Peyer's patch (tissue), 4 donors: ENCODE measurements at regions not wholly inside any gene's neighbourhood (a gene's known extent, or its start where the extent isn't known, plus 50 kb on each side); places are given as distances from the start of the nearest gene placed in this dataset.

Experiments used
- DNase-seq, 3 donors: peaks; one replicate each; pipeline ENCODE4 v3.0.0-alpha.2; 2017 to 2019
- H3K27ac ChIP-seq, 4 donors: fragments of 200-600 bp; sonication (generic); one replicate each; pipeline ENCODE4 v1.5.1; 2016 to 2019
- H3K27me3 ChIP-seq, 2 donors: fragments of 200-600 bp; sonication (generic); one replicate each; pipeline ENCODE4 v1.5.1; 2019
- H3K36me3 ChIP-seq, 3 donors: fragments of 200-600 bp; sonication (generic); one replicate each; pipeline ENCODE4 v1.5.1; 2016 to 2019
- H3K4me1 ChIP-seq, 4 donors: fragments of 200-600 bp; sonication (generic); one replicate each; pipeline ENCODE4 v1.5.1; 2016 to 2019
- H3K4me3 ChIP-seq, 4 donors: fragments of 200-600 bp; sonication (generic); 1 replicate in 3 of 4; 2 replicates in 1 of 4; pipeline ENCODE4 v1.5.1; 2016 to 2019; ENCODE audit warnings: mild to moderate bottlenecking in 1 of 4
- H3K9me3 ChIP-seq, 4 donors: fragments of 200-600 bp; sonication (generic); one replicate each; pipeline ENCODE4 v1.5.1; 2016 to 2019; ENCODE audit warnings: mild to moderate bottlenecking in 1 of 4
- CTCF ChIP-seq, 6 experiments: fragments of 450-650 bp in 4 of 6; fragments of 200-600 bp in 2 of 6; sonication (generic) in 1 of 6; IDR thresholded peaks; one replicate each; pipeline ENCODE4 v1.5.1; 2017 to 2019; ENCODE audit warnings: antibody characterized with exemption in 6 of 6, mild to moderate bottlenecking in 3 of 6, moderate library complexity in 1 of 6
- POLR2A ChIP-seq, 2 donors: fragments of 450-650 bp; IDR thresholded peaks; one replicate each; pipeline ENCODE4 v1.5.1; 2017; ENCODE audit warnings: antibody characterized with exemption in 2 of 2, mild to moderate bottlenecking in 2 of 2, moderate library complexity in 2 of 2

DNA sequence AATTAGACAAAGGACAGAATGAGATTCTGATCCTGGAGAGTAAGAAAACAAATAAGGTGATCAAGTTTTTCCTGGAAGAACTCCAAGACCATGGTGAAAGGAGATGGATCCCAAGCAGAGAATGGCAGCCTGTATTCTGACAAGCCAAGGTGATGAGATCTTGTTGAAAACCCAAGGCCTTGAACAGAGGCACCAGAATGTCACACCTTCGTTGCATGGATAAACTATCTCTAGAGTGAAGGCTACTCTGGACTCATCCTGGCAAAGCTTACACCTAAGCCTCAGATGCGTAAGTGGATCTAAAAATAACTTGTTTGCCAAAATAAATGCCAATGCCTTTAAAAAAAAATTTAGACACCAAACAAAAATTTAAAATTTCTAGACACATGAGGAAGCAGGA is 605.9 kb downstream of the ETNK1 start:
- TF ChIP-seq POLR2A (IDR thresholded peaks at IDR 0.05), result no peak
- TF ChIP-seq CTCF (IDR thresholded peaks at IDR 0.05), result no peak
- Histone ChIP-seq H3K4me3 (no peak overlapping the region), H3K27ac (no peak overlapping the region), H3K9me3 (no peaks in the 10 kb centered on the region), H3K36me3 (no peaks in the 10 kb centered on the region), H3K4me1 (no peaks in the 10 kb centered on the region), H3K27me3 (no peaks in the 10 kb centered on the region)
- no peak for DNase-seq

- Histone ChIP-seq H3K4me3 (no peak overlapping the region), H3K27me3 (no peaks in the 10 kb centered on the region), H3K9me3 (no peaks in the 10 kb centered on the region), H3K36me3 (no peaks in the 10 kb centered on the region), H3K4me1 (no peaks in the 10 kb centered on the region), H3K27ac (no peak overlapping the region)
- TF ChIP-seq CTCF (IDR thresholded peaks at IDR 0.05) (no peak), POLR2A (IDR thresholded peaks at IDR 0.05) (no peak)
- DNase-seq, result no peak
These were observed 611.3 kb downstream of the ETNK1 start for GRCh38 chr12:23236066-23236780.

- Histone ChIP-seq H3K27ac (no peak overlapping the region), H3K36me3 (no peaks in the 10 kb centered on the region), H3K9me3 (no peaks in the 10 kb centered on the region), H3K4me1 (no peaks in the 10 kb centered on the region), H3K27me3 (no peaks in the 10 kb centered on the region), H3K4me3 (no peak overlapping the region)
- TF ChIP-seq CTCF (IDR thresholded peaks at IDR 0.05) (no peak), POLR2A (IDR thresholded peaks at IDR 0.05) (no peak)
- no peak for DNase-seq
These were observed 611.8 kb downstream of the ETNK1 start for GRCh38 chr12:23236811-23237210.

DNA sequence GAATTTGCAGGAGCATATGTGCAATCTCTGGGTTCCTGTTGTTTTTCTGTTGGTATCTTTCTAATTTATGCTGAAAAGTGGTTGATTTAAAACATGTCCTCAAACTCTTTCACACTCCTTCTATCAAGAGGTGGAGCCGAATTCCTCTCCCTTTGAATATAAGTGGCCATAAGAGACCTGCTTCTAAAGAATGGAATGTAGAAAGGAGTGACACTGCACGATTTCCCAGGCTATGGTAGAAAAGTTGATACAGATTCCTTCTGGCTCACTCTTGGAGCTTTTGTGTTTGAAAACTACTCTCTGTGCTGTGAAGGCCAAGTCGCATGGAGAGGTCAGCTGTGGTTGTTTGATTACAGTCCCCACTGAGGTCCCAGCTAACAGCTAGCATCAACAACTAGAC is 613.2 kb downstream of the ETNK1 start:
- H3K27ac ChIP-seq, result no peak overlapping the region
- H3K36me3 ChIP-seq, result no peaks in the 10 kb centered on the region
- no peaks in the 10 kb centered on the region for H3K4me1 ChIP-seq
- H3K27me3 ChIP-seq, result no peaks in the 10 kb centered on the region
- TF ChIP-seq CTCF (IDR thresholded peaks at IDR 0.05) (no peak), POLR2A (IDR thresholded peaks at IDR 0.05) (no peak)
- no peaks in the 10 kb centered on the region for H3K9me3 ChIP-seq
- DNase-seq, result no peak
- no peak overlapping the region for H3K4me3 ChIP-seq

GRCh38 chr12:23238957-23239356 is 614.0 kb downstream of the ETNK1 start:
- Histone ChIP-seq H3K4me1 (no peaks in the 10 kb centered on the region), H3K4me3 (no peak overlapping the region), H3K9me3 (no peaks in the 10 kb centered on the region), H3K27ac (no peak overlapping the region), H3K36me3 (no peaks in the 10 kb centered on the region), H3K27me3 (no peaks in the 10 kb centered on the region)
- no peak for DNase-seq
- TF ChIP-seq POLR2A (IDR thresholded peaks at IDR 0.05) (no peak), CTCF (IDR thresholded peaks at IDR 0.05) (no peak)

GRCh38 chr12:23245186-23245585 is 620.2 kb downstream of the ETNK1 start:
- Histone ChIP-seq H3K27me3 (no peaks in the 10 kb centered on the region), H3K4me3 (no peak overlapping the region), H3K9me3 (no peaks in the 10 kb centered on the region), H3K36me3 (no peaks in the 10 kb centered on the region), H3K27ac (no peak overlapping the region), H3K4me1 (no peaks in the 10 kb centered on the region)
- DNase-seq, result no peak
- TF ChIP-seq CTCF (IDR thresholded peaks at IDR 0.05), result no peak
- no peak for TF ChIP-seq POLR2A (IDR thresholded peaks at IDR 0.05)
